ENCODE measurements at regions not wholly inside any gene's neighbourhood (a gene's known extent, or its start where the extent isn't known, plus 50 kb on each side); places are given as distances from the start of the nearest gene placed in this dataset.

GRCh38 chr6:150687508-150687907 is 87.8 kb downstream of the PLEKHG1 start:
- H3K9me3 ChIP-seq: no peaks in the 10 kb centered on the region
- no peaks in the 10 kb centered on the region for H3K27me3 ChIP-seq
- DNase-seq (ENCODE audit: low spot score in 2 of 2): no peak
- TF ChIP-seq CTCF (IDR thresholded peaks at IDR 0.05) (no peak), EP300 (IDR thresholded peaks at IDR 0.05) (peak in 1 of 2 donors; percentile 13), POLR2A (IDR thresholded peaks at IDR 0.05) (no peak)
- H3K4me3 ChIP-seq: no peak overlapping the region
- H3K36me3 ChIP-seq: no peaks in the 10 kb centered on the region
- peak overlapping the region in 2 of 4 donors; percentile 4 to 10 for H3K27ac ChIP-seq
- WGBS, 2 donors: 44 to 49% methylated on average over 6 of the region's 6 CpGs
- H3K4me1 ChIP-seq: peaks cover 0 to 32% (median 12%) of the 10 kb centered on the region in 4 donors

- no peaks in the 10 kb centered on the region for H3K27me3 ChIP-seq
- no peaks in the 10 kb centered on the region for H3K36me3 ChIP-seq
- peaks cover 0 to 34% (median 12%) of the 10 kb centered on the region in 4 donors for H3K4me1 ChIP-seq
- no peak for DNase-seq (ENCODE audit: low spot score in 2 of 2)
- no peak overlapping the region for H3K27ac ChIP-seq
- H3K4me3 ChIP-seq: no peak overlapping the region
- H3K9me3 ChIP-seq: no peaks in the 10 kb centered on the region
- WGBS, 2 donors: 95 to 97% methylated on average over 5 of the region's 5 CpGs
- TF ChIP-seq EP300 (IDR thresholded peaks at IDR 0.05): no peak
- no peak for TF ChIP-seq POLR2A (IDR thresholded peaks at IDR 0.05)
- no peak for TF ChIP-seq CTCF (IDR thresholded peaks at IDR 0.05)
Observed at GRCh38 chr6:150689900-150690590, 90.4 kb downstream of the PLEKHG1 start.

GRCh38 chr6:150690681-150691080 is 91.0 kb downstream of the PLEKHG1 start:
- H3K27ac ChIP-seq: no peak overlapping the region
- H3K9me3 ChIP-seq: no peaks in the 10 kb centered on the region
- WGBS, 2 donors: 88 to 93% methylated on average over 6 of the region's 6 CpGs
- no peak for TF ChIP-seq CTCF (IDR thresholded peaks at IDR 0.05)
- no peak for TF ChIP-seq EP300 (IDR thresholded peaks at IDR 0.05)
- no peak for TF ChIP-seq POLR2A (IDR thresholded peaks at IDR 0.05)
- H3K27me3 ChIP-seq: no peaks in the 10 kb centered on the region
- H3K4me3 ChIP-seq: no peak overlapping the region
- DNase-seq (ENCODE audit: low spot score in 2 of 2): no peak
- H3K4me1 ChIP-seq: peaks cover 0 to 40% (median 12%) of the 10 kb centered on the region in 4 donors
- H3K36me3 ChIP-seq: no peaks in the 10 kb centered on the region

- no peaks in the 10 kb centered on the region for H3K9me3 ChIP-seq
- no peaks in the 10 kb centered on the region for H3K36me3 ChIP-seq
- no peak for DNase-seq (ENCODE audit: low spot score in 2 of 2)
- H3K27ac ChIP-seq: no peak overlapping the region
- peaks cover 0 to 45% (median 12%) of the 10 kb centered on the region in 4 donors for H3K4me1 ChIP-seq
- no peak overlapping the region for H3K4me3 ChIP-seq
- no peaks in the 10 kb centered on the region for H3K27me3 ChIP-seq
- no peak for TF ChIP-seq EP300 (IDR thresholded peaks at IDR 0.05)
- TF ChIP-seq POLR2A (IDR thresholded peaks at IDR 0.05): no peak
- 55 to 63% methylated on average over 2 of the region's 2 CpGs for WGBS, 2 donors
Observed at GRCh38 chr6:150691463-150691862, 91.8 kb downstream of the PLEKHG1 start.

- Histone ChIP-seq H3K36me3 (no peaks in the 10 kb centered on the region), H3K4me3 (no peak overlapping the region), H3K27ac (no peak overlapping the region), H3K4me1 (peaks cover 0 to 34% (median 9%) of the 10 kb centered on the region in 4 donors), H3K27me3 (no peaks in the 10 kb centered on the region), H3K9me3 (no peaks in the 10 kb centered on the region)
- TF ChIP-seq EP300 (IDR thresholded peaks at IDR 0.05): no peak
- TF ChIP-seq POLR2A (IDR thresholded peaks at IDR 0.05): no peak
- 90 to 94% methylated on average over 2 of the region's 2 CpGs for WGBS, 2 donors
- DNase-seq (ENCODE audit: low spot score in 2 of 2): no peak
Observed at GRCh38 chr6:150692604-150693003, 92.9 kb downstream of the PLEKHG1 start.

GRCh38 chr6:150694889-150695288 is 95.2 kb downstream of the PLEKHG1 start:
- no peak for TF ChIP-seq CTCF (IDR thresholded peaks at IDR 0.05)
- no peak for TF ChIP-seq POLR2A (IDR thresholded peaks at IDR 0.05)
- TF ChIP-seq EP300 (IDR thresholded peaks at IDR 0.05): no peak
- peaks cover 0 to 21% (median 4%) of the 10 kb centered on the region in 4 donors for H3K4me1 ChIP-seq

More at GRCh38 chr6:150694889-150695288, 95.2 kb downstream of the PLEKHG1 start:
- H3K36me3 ChIP-seq: no peaks in the 10 kb centered on the region
- H3K27me3 ChIP-seq: no peaks in the 10 kb centered on the region
- no peaks in the 10 kb centered on the region for H3K9me3 ChIP-seq
- H3K4me3 ChIP-seq: no peak overlapping the region
- no peak overlapping the region for H3K27ac ChIP-seq
- no peak for DNase-seq (ENCODE audit: low spot score in 2 of 2)
